ENCODE measurements at regions not wholly inside any gene's neighbourhood (a gene's known extent, or its start where the extent isn't known, plus 50 kb on each side); places are given as distances from the start of the nearest gene placed in this dataset.

DNA sequence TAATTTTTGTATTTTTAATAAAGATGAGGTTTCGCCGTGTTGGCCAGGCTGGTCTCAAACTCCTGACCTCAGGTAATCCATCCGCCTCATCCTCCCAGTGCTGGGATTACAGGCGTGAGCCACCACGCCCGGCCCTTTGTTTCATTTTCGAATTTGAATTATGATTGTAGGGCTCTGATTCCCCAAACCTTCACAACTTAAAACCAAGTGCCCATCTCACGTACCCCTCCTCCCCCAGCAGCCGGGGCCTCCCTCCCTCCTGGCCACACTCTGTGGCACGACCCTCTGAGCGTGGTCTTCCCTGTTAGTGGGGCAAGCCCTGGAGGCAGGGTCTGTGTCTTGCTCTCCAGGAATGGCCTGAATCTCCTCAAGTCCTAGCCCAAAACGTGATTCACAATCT is 166.5 kb downstream of the ASB1 start:
- no peak for TF ChIP-seq GATA2 (IDR thresholded peaks at IDR 0.05; ENCODE audit: low read depth, low read length)
- no peak for TF ChIP-seq GATA3 (IDR thresholded peaks at IDR 0.05; ENCODE audit: low read depth, low read length)

DNA sequence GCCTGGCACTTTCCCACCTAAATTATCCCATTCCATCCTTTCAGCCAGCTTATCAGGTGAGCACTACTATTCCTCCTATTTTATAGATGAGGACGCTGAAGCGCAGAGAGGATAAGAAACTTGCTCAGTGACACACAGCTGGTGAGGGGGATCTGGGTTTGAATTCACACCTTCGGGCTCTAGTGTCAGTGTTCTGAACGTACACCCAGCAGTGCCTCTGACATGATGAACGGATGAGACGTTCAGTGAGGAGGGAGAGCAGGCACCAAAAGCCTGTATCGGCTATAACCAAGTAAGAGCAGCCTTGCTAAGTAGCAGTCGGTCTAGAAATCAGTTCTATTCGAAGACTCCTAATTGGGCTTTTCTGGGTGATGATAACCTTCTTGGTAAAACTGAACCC is 167.0 kb downstream of the ASB1 start:
- TF ChIP-seq GATA2 (IDR thresholded peaks at IDR 0.05; ENCODE audit: low read depth, low read length) = no peak
- TF ChIP-seq GATA3 (IDR thresholded peaks at IDR 0.05; ENCODE audit: low read depth, low read length) = no peak

DNA sequence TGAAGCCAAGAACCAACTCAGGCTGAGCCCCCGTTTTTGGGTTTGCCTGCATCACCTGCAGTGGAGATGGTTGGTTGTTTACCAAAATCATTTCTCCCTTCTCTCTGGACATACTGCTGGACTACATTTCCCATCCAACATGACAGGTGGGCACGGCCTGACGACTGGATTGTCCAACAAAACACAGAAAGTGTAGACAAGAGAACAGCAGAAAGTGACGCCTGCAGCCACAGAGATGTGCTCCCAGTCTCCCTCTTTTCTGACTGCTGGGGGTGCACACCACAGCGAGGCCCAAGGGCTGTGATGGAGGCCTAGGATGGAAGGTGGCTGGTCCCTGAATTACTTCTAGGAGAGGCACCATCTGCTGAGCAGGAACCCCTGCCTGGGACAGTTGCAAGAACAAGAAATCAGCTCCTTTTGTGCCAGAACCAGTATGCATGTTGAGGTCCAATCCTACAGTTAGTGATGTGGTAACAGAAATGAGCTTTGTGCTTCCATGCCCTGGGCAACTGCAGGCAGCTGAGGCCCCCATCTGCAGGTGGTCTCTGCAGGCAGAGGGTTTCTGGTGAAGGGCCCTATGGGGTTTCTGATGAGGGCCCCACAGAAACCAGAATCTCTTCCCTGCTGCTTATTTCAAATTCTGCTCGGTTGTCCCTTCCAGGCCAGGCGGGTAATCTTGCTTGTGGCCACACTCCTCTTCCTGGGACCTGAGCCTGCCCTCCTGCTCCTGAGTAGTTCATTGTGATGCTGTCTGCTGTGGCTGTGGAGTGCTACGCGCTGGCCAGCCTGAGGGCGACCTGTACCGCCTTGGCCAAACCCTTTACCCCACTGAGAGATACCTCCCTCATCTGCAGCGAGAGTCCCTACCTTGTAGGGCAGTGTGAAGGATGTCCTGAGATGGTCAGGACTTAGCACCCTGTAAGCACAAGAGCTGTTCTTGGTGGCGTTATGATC is 168.3 kb downstream of the ASB1 start:
- TF ChIP-seq GATA2 (IDR thresholded peaks at IDR 0.05; ENCODE audit: low read depth, low read length) (no peak), GATA3 (IDR thresholded peaks at IDR 0.05; ENCODE audit: low read depth, low read length) (no peak)

DNA sequence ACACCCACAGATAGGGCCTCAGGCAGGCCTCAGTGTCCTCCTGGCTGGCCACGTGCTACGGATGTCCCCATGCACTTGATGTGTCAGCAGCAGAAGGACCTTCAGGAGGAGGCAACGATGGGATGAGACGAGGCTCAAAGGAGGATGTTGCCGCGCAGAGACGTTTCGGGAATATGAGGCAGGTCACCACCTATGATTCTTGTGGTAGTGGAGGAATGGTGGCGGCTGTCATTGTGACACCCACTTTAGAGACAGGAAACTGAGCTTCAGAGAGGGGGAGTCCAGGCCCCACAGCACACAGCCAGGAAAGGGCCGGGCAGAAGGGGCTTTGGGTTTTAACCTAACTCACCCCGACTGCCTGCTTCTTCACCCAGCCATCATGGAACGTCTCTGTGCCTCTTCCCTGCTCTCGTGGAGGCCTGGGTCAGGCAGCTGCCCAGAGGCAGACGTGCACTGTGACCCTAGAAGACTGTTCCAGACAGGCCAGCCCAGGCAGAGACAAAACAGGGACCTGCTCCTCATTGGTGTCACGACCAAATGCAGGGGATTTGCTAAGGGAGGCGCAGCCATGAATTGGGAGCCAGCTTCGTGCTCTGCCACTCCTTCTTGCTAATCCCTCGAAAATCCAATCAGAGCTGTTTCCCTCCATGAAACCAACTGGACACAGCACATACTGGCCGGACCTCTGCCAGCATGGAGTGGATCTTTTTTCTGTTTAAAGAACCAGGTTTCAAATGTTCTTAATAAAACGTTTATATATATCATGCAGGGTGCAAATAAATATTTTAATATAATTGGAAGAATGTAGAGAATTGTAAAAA is 169.2 kb downstream of the ASB1 start:
- TF ChIP-seq GATA3 (IDR thresholded peaks at IDR 0.05; ENCODE audit: low read depth, low read length) (no peak), GATA2 (IDR thresholded peaks at IDR 0.05; ENCODE audit: low read depth, low read length) (no peak)

DNA sequence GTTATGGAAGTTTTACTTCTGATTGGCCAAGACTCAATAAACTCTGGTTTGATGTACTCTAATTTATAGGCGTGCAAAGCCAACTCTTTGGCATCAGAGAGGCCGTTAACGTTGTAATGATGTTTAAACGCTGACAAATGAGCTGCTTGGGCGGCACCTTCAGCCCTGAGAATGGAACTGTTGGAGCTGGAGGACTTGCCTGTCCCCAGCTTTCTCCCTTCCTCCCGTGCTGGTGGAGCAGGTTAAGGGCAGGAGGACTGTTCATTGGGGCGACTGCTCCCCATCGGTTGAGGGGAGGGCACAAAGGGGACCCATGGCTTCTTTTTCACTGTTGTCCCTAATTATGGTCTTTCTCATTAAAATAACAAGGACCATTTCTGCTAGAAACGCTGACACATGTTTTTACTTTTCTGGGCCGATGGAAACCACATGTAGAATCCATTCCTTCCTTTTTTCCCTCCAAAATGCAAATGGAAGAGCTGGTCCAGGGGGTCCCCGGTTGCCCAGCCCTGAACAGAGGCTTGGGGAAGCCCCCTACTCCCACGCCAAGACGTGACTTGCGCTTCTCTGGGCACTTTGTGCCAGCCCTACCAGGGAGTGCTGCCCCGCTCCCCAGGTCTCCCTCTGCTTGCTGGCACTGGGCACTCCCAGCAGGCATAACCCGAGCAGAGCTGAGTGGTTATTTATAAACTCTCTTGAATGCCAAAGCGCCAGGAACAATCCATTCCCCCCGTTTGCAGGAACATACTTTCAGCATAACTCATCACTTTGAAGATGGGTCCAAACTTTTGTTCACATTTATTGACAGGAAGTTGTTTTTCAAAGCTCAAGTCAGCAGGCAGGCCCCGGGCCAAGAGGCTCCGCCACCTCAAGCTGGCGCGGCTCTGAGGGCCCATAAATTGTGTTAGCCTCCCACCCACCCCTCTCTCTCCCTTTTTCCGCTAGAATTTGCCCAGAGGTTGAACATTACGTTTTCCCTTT is 170.1 kb downstream of the ASB1 start:
- TF ChIP-seq GATA3 (IDR thresholded peaks at IDR 0.05; ENCODE audit: low read depth, low read length) (no peak), GATA2 (IDR thresholded peaks at IDR 0.05; ENCODE audit: low read depth, low read length) (no peak)

DNA sequence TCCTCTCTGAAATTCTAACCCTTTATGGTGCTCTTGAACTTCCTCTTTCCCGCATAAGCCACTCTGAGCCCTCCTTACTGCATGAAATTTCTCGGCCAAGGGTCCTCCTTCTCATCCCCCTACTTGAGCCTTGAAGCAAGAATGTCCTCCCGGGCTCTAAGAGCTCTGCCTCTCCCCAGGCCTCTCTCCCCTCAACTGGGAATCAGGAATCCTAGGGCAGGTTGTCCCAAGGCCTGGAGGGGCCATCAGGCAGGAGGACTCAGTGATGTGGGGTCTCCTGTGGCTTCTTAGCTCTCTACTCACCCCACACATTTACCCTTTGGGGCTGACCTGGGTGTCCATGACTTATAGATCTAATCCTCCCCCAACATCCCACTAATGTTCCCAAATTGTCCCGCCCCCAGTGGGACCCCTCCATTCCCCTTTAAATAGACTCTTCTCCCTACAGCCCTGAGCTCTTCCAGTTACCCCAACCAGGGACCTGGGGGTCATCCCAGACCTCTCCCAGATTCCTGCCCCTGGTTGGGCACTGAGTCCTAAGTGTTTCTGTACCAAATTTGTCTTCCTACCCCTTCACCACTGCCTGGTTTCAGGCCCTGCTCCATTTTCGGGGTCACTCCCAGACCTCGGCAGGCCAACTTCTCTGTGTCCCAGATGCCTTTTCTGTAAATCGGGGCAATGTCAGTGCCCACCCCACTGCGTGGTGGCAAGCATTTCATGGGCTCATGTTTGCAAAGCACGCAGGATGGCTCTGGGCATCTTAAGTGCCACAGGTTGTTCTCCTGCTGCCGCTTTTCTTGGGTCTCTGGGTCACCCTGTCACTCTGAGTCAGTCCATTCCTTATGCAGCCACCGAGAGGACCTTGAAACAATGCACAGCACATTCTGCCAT is 171.2 kb downstream of the ASB1 start:
- TF ChIP-seq GATA3 (IDR thresholded peaks at IDR 0.05; ENCODE audit: low read depth, low read length) = no peak
- TF ChIP-seq GATA2 (IDR thresholded peaks at IDR 0.05; ENCODE audit: low read depth, low read length) = no peak

DNA sequence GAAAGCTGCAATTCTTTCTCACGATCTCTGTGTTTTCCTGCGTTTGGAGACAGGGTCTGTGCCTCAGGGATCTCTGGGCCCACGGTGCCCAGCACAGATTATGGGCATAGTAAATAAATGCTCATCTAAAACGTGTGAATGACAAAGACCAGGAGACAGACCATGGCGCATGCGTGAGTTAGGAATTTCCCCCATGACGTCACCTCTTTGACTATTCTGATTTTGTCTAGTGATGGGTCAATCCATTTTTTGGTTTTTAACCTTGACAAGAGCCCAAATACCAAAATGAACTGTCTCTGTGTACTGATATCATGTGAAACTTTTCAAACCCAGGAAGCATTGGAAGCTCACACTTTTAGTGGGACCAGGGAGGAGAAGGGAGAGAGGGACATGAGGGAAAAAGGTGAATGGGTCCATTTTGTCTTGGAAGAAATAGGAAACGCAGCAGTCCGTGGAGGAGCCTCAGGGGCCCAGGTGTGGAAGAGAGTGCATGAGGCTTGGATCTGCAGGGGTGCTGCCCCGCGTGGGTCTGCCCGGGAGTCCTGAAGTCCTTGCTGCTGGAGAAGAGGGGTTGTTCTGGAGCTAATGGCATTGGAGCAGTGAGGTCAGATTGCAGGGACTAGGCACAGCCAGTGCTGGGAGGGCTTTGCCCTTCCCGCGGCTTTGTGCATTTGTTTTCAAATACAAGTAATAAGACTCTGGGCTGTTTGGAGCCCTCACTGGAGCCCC is 172.2 kb downstream of the ASB1 start:
- TF ChIP-seq GATA2 (IDR thresholded peaks at IDR 0.05; ENCODE audit: low read depth, low read length) = no peak
- no peak for TF ChIP-seq GATA3 (IDR thresholded peaks at IDR 0.05; ENCODE audit: low read depth, low read length)

DNA sequence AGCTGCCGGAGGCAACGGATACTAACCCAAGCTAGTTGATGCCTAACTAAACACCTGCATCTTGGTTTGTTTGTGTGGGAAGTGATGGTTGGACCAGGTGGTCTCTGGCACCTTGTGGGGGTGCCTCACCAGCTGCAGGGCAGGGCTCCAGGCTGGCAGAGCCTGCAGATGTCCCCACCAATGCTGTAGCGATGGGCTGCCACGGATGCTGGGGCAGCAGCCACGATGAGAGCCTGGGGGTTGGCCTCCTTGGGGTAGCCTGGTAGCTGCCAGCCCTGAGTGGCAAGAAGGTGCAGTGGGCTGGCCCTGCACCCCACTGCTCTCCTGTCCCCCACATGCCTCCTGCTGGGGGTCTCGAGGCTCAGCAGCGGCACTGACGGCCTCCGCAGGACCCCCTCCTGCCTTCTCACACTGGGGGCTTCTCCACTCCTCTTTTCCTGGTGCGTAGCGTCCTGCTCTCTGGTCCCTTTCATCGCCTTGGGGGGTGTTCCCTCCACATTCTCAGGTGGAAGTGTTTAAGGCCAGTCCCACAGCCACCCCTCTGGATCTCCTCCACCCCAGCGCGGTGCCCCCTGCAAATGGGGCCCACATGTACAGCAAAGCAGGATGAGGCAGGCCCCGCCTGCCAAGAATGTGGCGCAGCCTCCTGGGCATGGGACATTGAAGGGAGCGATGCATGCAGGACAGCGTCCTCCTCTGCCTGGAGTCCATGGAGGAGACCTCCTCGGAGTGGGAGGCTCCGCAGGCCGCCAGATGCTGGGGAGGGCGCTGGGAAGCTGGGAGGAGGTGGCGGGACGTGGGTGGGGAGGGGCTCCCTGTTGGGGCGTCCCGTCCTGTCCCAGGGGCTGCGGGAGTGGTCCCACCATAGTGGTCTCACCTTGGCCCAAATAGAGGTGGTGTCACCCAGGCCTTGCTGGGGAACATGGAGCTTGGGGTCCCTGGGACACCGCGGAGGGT is 173.1 kb downstream of the ASB1 start:
- no peak for TF ChIP-seq GATA3 (IDR thresholded peaks at IDR 0.05; ENCODE audit: low read depth, low read length)
- no peak for TF ChIP-seq GATA2 (IDR thresholded peaks at IDR 0.05; ENCODE audit: low read depth, low read length)

DNA sequence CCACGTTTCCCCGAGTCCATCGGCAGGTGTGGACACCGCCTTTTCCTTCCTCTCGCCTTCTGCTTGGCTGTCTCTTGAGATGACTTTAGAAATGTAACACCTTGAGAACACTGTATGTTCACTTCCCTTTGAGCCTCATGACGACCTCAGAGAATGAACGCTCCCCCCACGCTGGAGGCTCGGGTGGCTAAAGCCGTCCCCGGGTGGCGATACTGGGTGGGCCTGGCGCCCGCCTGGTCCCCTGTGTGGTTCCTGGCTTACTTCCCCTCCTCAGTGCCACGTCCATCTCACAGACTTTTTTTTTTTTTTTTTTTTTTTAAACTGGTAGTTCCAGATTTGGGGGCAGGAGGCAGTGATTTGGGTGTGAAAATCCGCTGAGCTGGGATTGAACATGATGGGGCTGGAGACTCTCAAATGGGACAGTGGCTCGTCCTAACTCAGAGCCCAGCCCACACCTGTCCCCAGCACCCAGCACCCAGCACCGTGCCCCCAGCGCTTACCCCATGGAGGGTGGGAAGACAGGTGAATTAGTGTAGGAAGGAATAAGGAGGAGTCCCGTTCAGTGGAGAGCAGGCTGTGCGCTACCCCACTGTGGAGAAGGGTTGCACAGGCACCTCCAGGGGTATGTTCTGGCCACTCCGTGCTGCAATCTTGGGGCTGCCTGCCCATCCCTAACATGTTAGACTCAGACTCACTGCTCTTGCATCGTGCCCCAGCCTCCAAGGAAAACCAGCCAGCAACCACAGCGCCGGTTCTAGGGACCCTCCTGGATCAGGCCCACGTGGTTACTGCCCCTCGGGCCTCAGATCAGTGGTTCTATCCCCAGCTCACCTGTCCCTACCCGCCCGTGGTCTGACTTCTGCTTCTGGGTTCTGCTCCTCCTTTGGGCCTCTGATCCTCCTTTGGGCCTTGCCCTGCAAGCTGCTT is 174.0 kb downstream of the ASB1 start:
- TF ChIP-seq GATA2 (IDR thresholded peaks at IDR 0.05; ENCODE audit: low read depth, low read length) (no peak), GATA3 (IDR thresholded peaks at IDR 0.05; ENCODE audit: low read depth, low read length) (no peak)

Data from SH-SY5Y (cell line).